Hepatic stellate cell (primary cell): ENCODE measurements at regions not wholly inside any gene's neighbourhood (a gene's known extent, or its start where the extent isn't known, plus 50 kb on each side); places are given as distances from the start of the nearest gene placed in this dataset.

Experiments
- DNase-seq: peaks from one replicate; pipeline ENCODE4 v3.0.0; 2011; ENCODE audit warnings: low spot score

GRCh38 chr14:104291123-104292000 lies 153.0 kb downstream of the KIF26A start:
- no peak for DNase-seq

- DNase-seq, result no peak
Observed at GRCh38 chr14:104292084-104292970, 153.9 kb downstream of the KIF26A start.

- no peak for DNase-seq
Observed at GRCh38 chr14:104293231-104293841, 154.9 kb downstream of the KIF26A start.

GRCh38 chr14:104293851-104294627 lies 155.7 kb downstream of the KIF26A start:
- no peak for DNase-seq

GRCh38 chr14:104294628-104294982 lies 156.2 kb downstream of the KIF26A start:
- no peak for DNase-seq

- DNase-seq, result no peak
Observed at GRCh38 chr14:104294983-104295680, 156.7 kb downstream of the KIF26A start.

- DNase-seq, result no peak
Observed at GRCh38 chr14:104295681-104296387, 157.4 kb downstream of the KIF26A start.

- DNase-seq, result no peak
Observed at GRCh38 chr14:104296388-104297312, 158.3 kb downstream of the KIF26A start.

- no peak for DNase-seq
Observed at GRCh38 chr14:104297313-104297704, 158.9 kb downstream of the KIF26A start.

- DNase-seq, result no peak
Observed at GRCh38 chr14:104297721-104298401, 159.5 kb downstream of the KIF26A start.

GRCh38 chr14:104298458-104298857 lies 160.1 kb downstream of the KIF26A start:
- DNase-seq, result no peak

GRCh38 chr14:104299993-104300761 lies 161.8 kb downstream of the KIF26A start:
- DNase-seq, result no peak

- no peak for DNase-seq
Observed at GRCh38 chr14:104301731-104302460, 163.5 kb downstream of the KIF26A start.

GRCh38 chr14:104302794-104303405 lies 164.5 kb downstream of the KIF26A start:
- no peak for DNase-seq

GRCh38 chr14:104303705-104304425 lies 165.5 kb downstream of the KIF26A start:
- DNase-seq, result no peak
